ENCODE measurements at regions not wholly inside any gene's neighbourhood (a gene's known extent, or its start where the extent isn't known, plus 50 kb on each side); places are given as distances from the start of the nearest gene placed in this dataset.

DNA sequence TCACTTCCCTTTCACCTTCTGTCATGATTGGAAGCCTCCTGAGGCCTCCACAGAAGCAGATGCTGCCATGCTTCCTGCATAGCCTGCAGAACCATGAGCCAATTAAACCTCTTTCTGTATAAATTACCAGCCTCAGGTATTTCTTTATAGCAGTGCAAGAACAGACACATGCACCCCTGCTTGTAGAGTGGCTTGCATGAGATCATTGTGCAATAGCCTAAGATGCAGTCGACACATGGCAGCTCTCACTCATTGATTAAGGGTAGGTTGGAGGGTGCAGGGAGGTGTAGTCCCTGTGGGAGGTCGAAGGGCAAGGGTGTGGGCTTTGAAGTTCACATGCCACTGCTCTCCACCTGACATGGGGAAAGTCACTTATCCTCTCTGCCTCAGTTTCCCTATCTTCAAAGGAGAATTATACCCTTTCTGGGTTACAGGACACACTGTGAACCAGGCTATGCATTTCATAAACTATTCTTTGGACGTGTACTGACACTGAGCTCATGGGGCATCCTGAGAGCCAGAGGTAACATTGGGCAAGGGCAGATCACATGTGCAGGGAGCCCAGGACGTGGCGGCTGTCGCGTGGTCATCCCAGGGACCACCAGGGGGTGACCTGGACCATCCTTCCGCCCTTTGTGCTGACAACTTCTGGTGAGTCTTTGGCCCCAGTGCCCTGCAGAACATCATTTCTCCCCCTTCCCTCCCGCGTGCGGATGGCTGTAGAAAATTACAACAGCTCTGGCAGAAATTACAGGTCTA, 69.2 kb upstream of the SHANK2 start:
- TF ChIP-seq, protein P1, sequence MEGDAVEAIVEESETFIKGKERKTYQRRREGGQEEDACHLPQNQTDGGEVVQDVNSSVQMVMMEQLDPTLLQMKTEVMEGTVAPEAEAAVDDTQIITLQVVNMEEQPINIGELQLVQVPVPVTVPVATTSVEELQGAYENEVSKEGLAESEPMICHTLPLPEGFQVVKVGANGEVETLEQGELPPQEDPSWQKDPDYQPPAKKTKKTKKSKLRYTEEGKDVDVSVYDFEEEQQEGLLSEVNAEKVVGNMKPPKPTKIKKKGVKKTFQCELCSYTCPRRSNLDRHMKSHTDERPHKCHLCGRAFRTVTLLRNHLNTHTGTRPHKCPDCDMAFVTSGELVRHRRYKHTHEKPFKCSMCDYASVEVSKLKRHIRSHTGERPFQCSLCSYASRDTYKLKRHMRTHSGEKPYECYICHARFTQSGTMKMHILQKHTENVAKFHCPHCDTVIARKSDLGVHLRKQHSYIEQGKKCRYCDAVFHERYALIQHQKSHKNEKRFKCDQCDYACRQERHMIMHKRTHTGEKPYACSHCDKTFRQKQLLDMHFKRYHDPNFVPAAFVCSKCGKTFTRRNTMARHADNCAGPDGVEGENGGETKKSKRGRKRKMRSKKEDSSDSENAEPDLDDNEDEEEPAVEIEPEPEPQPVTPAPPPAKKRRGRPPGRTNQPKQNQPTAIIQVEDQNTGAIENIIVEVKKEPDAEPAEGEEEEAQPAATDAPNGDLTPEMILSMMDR (IDR thresholded peaks at IDR 0.05) = no peak
- TF ChIP-seq EZH2 (IDR thresholded peaks at IDR 0.05) = no peak
